NB4 (cell line): ENCODE measurements at regions not wholly inside any gene's neighbourhood (a gene's known extent, or its start where the extent isn't known, plus 50 kb on each side); places are given as distances from the start of the nearest gene placed in this dataset.

Experiments used
- MYC ChIP-seq: IDR thresholded peaks from 2 replicates; pipeline ENCODE4 v1.6.1; 2011; ENCODE audit warnings: low read depth, low read length
- POLR2A ChIP-seq: IDR thresholded peaks from 2 replicates; pipeline ENCODE4 v1.6.1; 2011; ENCODE audit warnings: mild to moderate bottlenecking; ENCODE audit not compliant: insufficient read length; ENCODE audit errors: extremely low read depth
- TF ChIP-seq, protein P1 (sequence below): IDR thresholded peaks from one replicate; pipeline ENCODE4 v1.5.1; 2012; ENCODE audit warnings: low read depth, low read length
- TF ChIP-seq, protein P2 (sequence below): IDR thresholded peaks from 2 replicates; pipeline ENCODE4 v1.6.1; 2011; ENCODE audit warnings: low read depth, low read length

DNA sequence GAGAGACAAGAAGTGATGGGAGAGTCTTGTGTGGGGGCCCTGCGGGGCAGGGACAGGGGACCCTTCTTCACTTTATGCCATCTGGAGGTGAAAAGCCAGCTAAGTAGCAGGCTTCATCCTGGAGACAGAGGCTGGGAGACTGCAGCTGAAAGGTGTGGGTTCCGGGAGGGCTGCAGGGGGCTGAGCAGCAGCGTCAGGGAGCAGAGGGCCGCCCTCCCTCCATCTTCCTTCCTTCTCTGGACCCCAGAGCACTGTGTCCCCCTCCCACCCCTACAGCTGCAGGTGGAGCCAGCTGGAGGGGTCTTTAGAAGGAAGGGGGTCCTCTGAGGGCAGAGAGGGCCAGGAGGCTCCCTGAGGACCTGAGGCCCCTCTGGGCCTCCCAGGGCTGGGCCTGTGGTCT, 96.6 kb downstream of the WTIP start:
- TF ChIP-seq, protein P1, sequence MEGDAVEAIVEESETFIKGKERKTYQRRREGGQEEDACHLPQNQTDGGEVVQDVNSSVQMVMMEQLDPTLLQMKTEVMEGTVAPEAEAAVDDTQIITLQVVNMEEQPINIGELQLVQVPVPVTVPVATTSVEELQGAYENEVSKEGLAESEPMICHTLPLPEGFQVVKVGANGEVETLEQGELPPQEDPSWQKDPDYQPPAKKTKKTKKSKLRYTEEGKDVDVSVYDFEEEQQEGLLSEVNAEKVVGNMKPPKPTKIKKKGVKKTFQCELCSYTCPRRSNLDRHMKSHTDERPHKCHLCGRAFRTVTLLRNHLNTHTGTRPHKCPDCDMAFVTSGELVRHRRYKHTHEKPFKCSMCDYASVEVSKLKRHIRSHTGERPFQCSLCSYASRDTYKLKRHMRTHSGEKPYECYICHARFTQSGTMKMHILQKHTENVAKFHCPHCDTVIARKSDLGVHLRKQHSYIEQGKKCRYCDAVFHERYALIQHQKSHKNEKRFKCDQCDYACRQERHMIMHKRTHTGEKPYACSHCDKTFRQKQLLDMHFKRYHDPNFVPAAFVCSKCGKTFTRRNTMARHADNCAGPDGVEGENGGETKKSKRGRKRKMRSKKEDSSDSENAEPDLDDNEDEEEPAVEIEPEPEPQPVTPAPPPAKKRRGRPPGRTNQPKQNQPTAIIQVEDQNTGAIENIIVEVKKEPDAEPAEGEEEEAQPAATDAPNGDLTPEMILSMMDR: no peak
- TF ChIP-seq POLR2A (no peak), MYC (no peak)
- TF ChIP-seq, protein P2, sequence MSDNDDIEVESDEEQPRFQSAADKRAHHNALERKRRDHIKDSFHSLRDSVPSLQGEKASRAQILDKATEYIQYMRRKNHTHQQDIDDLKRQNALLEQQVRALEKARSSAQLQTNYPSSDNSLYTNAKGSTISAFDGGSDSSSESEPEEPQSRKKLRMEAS: no peak
